K562 (cell line): ENCODE measurements at regions not wholly inside any gene's neighbourhood (a gene's known extent, or its start where the extent isn't known, plus 50 kb on each side); places are given as distances from the start of the nearest gene placed in this dataset.

Experiments used
- CBFA2T2 ChIP-seq: fragments of 450-650 bp; conservative IDR thresholded peaks from 2 replicates; pipeline ENCODE4 v1.6.1; 2017; ENCODE audit warnings: mild to moderate bottlenecking
- CREB3 ChIP-seq: fragments of 450-650 bp; conservative IDR thresholded peaks from 2 replicates; pipeline ENCODE4 v1.6.1; 2016; ENCODE audit warnings: missing genetic modification characterization, low read depth, mild to moderate bottlenecking, missing compliant biosample characterization, moderate library complexity
- E2F5 ChIP-seq: sonication (generic); formaldehyde crosslinking; IDR thresholded peaks from 2 replicates; pipeline ENCODE4 v1.8.0; 2022; ENCODE audit warnings: mild to moderate bottlenecking, missing genetic modification reagents
- ESRRB ChIP-seq: fragments of 250-450 bp; sonication (Bioruptor Pico); IDR thresholded peaks from 2 replicates; pipeline ENCODE4 v1.5.0; 2020; ENCODE audit warnings: mild to moderate bottlenecking, moderate library complexity, borderline replicate concordance
- GTF2A2 ChIP-seq: IDR thresholded peaks from 2 replicates; pipeline ENCODE4 v1.6.1; 2016; ENCODE audit warnings: mild to moderate bottlenecking, missing genetic modification characterization, missing compliant biosample characterization
- HBP1 ChIP-seq: fragments of 450-650 bp; formaldehyde crosslinking; IDR thresholded peaks from 2 replicates; pipeline ENCODE4 v1.4.0; 2022; ENCODE audit warnings: missing genetic modification characterization
- HDAC1 ChIP-seq, 2 experiments: fragments of 450-650 bp; IDR thresholded peaks; 2 replicates each; pipeline ENCODE4 v1.6.1; 2016 to 2017; ENCODE audit warnings: inconsistent platforms in 1 of 2, mild to moderate bottlenecking in 1 of 2, moderate library complexity in 1 of 2
- HDAC8 ChIP-seq: fragments of 450-650 bp; IDR thresholded peaks from 2 replicates; pipeline ENCODE4 v1.6.1; 2016; ENCODE audit warnings: mild to moderate bottlenecking, missing genetic modification characterization, moderate library complexity, missing compliant biosample characterization
- HINFP ChIP-seq: fragments of 450-650 bp; conservative IDR thresholded peaks from 2 replicates; pipeline ENCODE4 v1.6.1; 2016; ENCODE audit warnings: missing genetic modification characterization, low read depth, mild to moderate bottlenecking, control low read depth, missing compliant biosample characterization
- HMG20B ChIP-seq: fragments of 250-450 bp; sonication (Bioruptor Pico); IDR thresholded peaks from 2 replicates; pipeline ENCODE4 v1.5.0; 2021; ENCODE audit warnings: mild to moderate bottlenecking
- HNRNPLL ChIP-seq: fragments of 200-400 bp; formaldehyde crosslinking; IDR thresholded peaks from 2 replicates; pipeline ENCODE4 v1.6.1; 2017; ENCODE audit warnings: low read length, low read depth, mild to moderate bottlenecking; ENCODE audit not compliant: poor library complexity, severe bottlenecking
- PHF21A ChIP-seq: fragments of 450-650 bp; IDR thresholded peaks from 2 replicates; pipeline ENCODE4 v1.6.1; 2017; ENCODE audit warnings: low read depth, borderline replicate concordance
- RAD21 ChIP-seq, 2 experiments: fragments of 250-450 bp in 1 of 2; fragments of 450-650 bp in 1 of 2; sonication (Bioruptor Pico) in 1 of 2; formaldehyde crosslinking in 1 of 2; IDR thresholded peaks in 1 of 2; conservative IDR thresholded peaks in 1 of 2; 2 replicates each; pipeline versions ENCODE4 v1.4.0 to v1.8.0; 2020 to 2022; ENCODE audit warnings: mild to moderate bottlenecking in 2 of 2, moderate library complexity in 1 of 2
- RCOR1 ChIP-seq, 2 experiments: IDR thresholded peaks; 2 replicates each; pipeline ENCODE4 v1.6.1; 2012; ENCODE audit warnings: low read depth in 2 of 2, low read length in 2 of 2, borderline replicate concordance in 1 of 2, improper control_type of control experiment in 1 of 2
- TAF1 ChIP-seq: IDR thresholded peaks from 2 replicates; pipeline ENCODE4 v1.6.1; 2011; ENCODE audit warnings: mild to moderate bottlenecking, low read length, moderate library complexity; ENCODE audit not compliant: insufficient read depth, control insufficient read depth, severe bottlenecking; ENCODE audit errors: extremely low read depth
- TCF3 ChIP-seq: sonication (generic); formaldehyde crosslinking; IDR thresholded peaks from 2 replicates; pipeline ENCODE4 v1.4.0; 2020; ENCODE audit warnings: mild to moderate bottlenecking, missing genetic modification reagents
- ZBTB17 ChIP-seq: fragments of 450-650 bp; formaldehyde crosslinking; IDR thresholded peaks from 2 replicates; pipeline ENCODE4 v1.4.0; 2020; ENCODE audit warnings: mild to moderate bottlenecking
- ZBTB8A ChIP-seq: fragments of 450-650 bp; IDR thresholded peaks from 2 replicates; pipeline ENCODE4 v1.6.1; 2018; ENCODE audit warnings: mild to moderate bottlenecking, moderate library complexity; ENCODE audit not compliant: partially characterized antibody
- ZNF140 ChIP-seq: fragments of 250-450 bp; sonication (Bioruptor Pico); IDR thresholded peaks from 2 replicates; pipeline ENCODE4 v1.8.0; 2021; ENCODE audit warnings: moderate library complexity, mild to moderate bottlenecking, inconsistent platforms
- ZNF280B ChIP-seq: fragments of 250-450 bp; sonication (Bioruptor Pico); IDR thresholded peaks from 2 replicates; pipeline ENCODE4 v1.5.1; 2021; ENCODE audit warnings: mild to moderate bottlenecking
- ZNF311 ChIP-seq: fragments of 250-450 bp; sonication (Bioruptor Pico); IDR thresholded peaks from 2 replicates; pipeline ENCODE4 v1.4.0; 2020; ENCODE audit warnings: mild to moderate bottlenecking, moderate library complexity
- ZNF324 ChIP-seq: fragments of 250-450 bp; sonication (Bioruptor Pico); IDR thresholded peaks from 2 replicates; pipeline ENCODE4 v1.4.0; 2020; ENCODE audit warnings: mild to moderate bottlenecking
- ZNF668 ChIP-seq: fragments of 250-450 bp; sonication (Bioruptor Pico); IDR thresholded peaks from 2 replicates; pipeline ENCODE4 v1.8.0; 2022; ENCODE audit warnings: mild to moderate bottlenecking, inconsistent platforms
- ZNF778 ChIP-seq: fragments of 450-650 bp; formaldehyde crosslinking; IDR thresholded peaks from 2 replicates; pipeline ENCODE4 v1.4.0; 2020; ENCODE audit warnings: mild to moderate bottlenecking, moderate library complexity

- no peak for TF ChIP-seq HNRNPLL
- no peak for TF ChIP-seq GTF2A2 (tag)
- TF ChIP-seq ZNF140 (CRISPR knock-in tag): no peak
- no peak for TF ChIP-seq ZNF280B (CRISPR knock-in tag)
- no peak for TF ChIP-seq ZNF668 (CRISPR knock-in tag)
- no peak for TF ChIP-seq HINFP (tag)
- TF ChIP-seq HMG20B (CRISPR knock-in tag): no peak
- TF ChIP-seq TCF3 (CRISPR knock-in tag): no peak
- no peak for TF ChIP-seq ZNF311 (CRISPR knock-in tag)
- TF ChIP-seq ZNF324: no peak
- no peak for TF ChIP-seq TAF1
- TF ChIP-seq ESRRB: no peak
- TF ChIP-seq ZNF778 (CRISPR knock-in tag): no peak
- TF ChIP-seq HBP1 (CRISPR knock-in tag): no peak
- no peak for TF ChIP-seq ZBTB8A
- TF ChIP-seq HDAC1 (IDR thresholded peaks at IDR 0.05): no peak
- TF ChIP-seq CREB3 (tag): no peak
- TF ChIP-seq E2F5 (CRISPR knock-in tag): no peak
- TF ChIP-seq RCOR1 (IDR thresholded peaks at IDR 0.05; ENCODE audit: borderline replicate concordance in 1 of 2, low read depth in 2 of 2, low read length in 2 of 2): no peak
- 0 out of 4 replicates have a peak, but pooled peaks of 1 of the 2 experiments have one; percentile 6 for TF ChIP-seq RAD21 (CRISPR knock-in tag; conservative IDR thresholded peaks at IDR 0.05 in 1 of 2, IDR thresholded peaks at IDR 0.05 in 1 of 2)
- no peak for TF ChIP-seq HDAC8 (tag)
- TF ChIP-seq PHF21A: no peak
- TF ChIP-seq ZBTB17 (CRISPR knock-in tag): no peak
- TF ChIP-seq CBFA2T2: no peak
These were observed 230.2 kb upstream of the TNP1 start (continued) for GRCh38 chr2:217090024-217090473.
